Colonic mucosa (tissue), 4 donors: ENCODE measurements at regions not wholly inside any gene's neighbourhood (a gene's known extent, or its start where the extent isn't known, plus 50 kb on each side); places are given as distances from the start of the nearest gene placed in this dataset.

Source experiments
- DNase-seq: peaks from one replicate; pipeline ENCODE4 v3.0.0-alpha.2; 2020
- H3K27ac ChIP-seq: fragments of 200-600 bp; one replicate; pipeline ENCODE4 v1.8.0; 2021
- H3K27me3 ChIP-seq: fragments of 200-600 bp; one replicate; pipeline ENCODE4 v1.8.0; 2021
- H3K36me3 ChIP-seq: fragments of 200-600 bp; one replicate; pipeline ENCODE4 v1.8.0; 2021
- H3K4me1 ChIP-seq: fragments of 200-600 bp; one replicate; pipeline ENCODE4 v1.8.0; 2021; ENCODE audit warnings: mild to moderate bottlenecking
- H3K4me3 ChIP-seq: fragments of 200-600 bp; one replicate; pipeline ENCODE4 v1.8.0; 2021
- H3K9ac ChIP-seq, 2 donors: one replicate each; pipeline ENCODE4 v1.7.0; 2013; ENCODE audit warnings: control low read depth in 2 of 2, low read depth in 2 of 2, low read length in 2 of 2
- H3K9me3 ChIP-seq: fragments of 200-600 bp; one replicate; pipeline ENCODE4 v1.8.0; 2021
- intact Hi-C: fragments of 100-400 bp; cut with DNase I; formaldehyde crosslinking; loops from one replicate; pipeline ENCODE4 v1.14.1; 2022
- TF ChIP-seq, protein P1 (sequence below): fragments of 200-600 bp; IDR thresholded peaks from one replicate; pipeline ENCODE4 v1.8.0; 2022; ENCODE audit warnings: antibody characterized with exemption, mild to moderate bottlenecking
- donor health status: healthy.
- donor health status: DM: no; HTN: no; CAD: no.
- donor health status: DM: no; HTN: no; CAD: no.

DNA sequence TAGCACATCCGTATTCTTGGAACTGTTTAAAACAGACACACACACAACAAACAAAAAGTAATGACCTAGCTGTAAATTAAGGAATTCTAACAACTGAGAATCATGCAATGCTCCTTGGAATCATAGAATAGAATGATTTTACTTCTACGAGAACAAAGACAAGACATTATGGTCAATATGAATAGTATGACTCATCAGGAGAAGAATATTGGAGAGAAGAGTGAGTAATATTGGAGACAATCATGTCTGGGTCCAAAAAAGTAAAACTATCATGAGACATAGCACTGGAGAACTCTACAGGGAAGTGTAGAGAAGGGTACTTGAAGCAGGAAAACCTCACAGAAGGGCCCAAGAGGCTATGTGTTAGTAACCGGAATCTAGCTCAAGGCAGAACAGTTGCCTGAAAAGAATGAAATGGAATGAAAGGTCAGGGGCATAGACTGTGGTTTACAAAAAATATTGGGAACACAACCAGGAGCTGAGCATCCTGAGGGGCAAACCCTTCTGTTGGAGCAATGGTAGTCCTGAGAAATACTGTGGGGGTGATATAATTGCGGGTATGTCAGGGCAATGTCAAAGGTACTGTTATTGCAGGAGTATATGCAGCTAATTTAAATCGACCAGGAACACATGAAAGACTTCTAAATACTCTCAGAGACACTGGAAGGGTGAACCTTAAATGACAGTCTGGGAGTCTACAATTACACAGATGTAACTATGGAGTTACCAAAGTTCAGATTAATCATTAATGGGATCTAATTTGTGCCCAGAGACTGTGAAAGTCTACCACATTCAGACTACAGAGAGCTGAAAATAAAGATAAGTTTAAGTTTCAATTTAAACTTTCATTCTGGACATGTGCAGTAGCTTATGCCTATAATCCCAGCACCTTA lies 201.2 kb downstream of the BCHE start:
- no peak for DNase-seq
- intact Hi-C loops: no loop called here
- no peak overlapping the region for H3K27ac ChIP-seq

DNA sequence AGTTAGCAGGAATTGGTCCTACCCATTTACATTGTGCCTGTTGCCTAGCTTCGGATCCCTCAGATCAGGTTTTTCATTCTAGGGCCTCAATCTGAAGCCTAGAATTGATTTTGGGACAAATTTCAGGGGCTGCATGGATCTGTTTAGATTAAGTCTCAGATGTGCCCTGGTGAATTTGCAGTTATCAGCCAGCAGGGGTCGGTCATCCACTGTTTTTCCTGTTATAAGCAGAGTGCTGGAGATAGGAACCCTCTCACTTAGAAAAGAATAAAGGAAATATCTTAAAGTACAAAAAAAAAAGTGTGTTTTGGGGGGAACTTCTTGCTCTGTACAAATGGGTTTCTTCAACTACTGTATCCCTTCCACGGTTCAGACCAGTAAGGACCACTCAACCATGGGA lies 212.5 kb downstream of the BCHE start:
- H3K9me3 ChIP-seq: no peaks in the 10 kb centered on the region
- TF ChIP-seq, protein P1, sequence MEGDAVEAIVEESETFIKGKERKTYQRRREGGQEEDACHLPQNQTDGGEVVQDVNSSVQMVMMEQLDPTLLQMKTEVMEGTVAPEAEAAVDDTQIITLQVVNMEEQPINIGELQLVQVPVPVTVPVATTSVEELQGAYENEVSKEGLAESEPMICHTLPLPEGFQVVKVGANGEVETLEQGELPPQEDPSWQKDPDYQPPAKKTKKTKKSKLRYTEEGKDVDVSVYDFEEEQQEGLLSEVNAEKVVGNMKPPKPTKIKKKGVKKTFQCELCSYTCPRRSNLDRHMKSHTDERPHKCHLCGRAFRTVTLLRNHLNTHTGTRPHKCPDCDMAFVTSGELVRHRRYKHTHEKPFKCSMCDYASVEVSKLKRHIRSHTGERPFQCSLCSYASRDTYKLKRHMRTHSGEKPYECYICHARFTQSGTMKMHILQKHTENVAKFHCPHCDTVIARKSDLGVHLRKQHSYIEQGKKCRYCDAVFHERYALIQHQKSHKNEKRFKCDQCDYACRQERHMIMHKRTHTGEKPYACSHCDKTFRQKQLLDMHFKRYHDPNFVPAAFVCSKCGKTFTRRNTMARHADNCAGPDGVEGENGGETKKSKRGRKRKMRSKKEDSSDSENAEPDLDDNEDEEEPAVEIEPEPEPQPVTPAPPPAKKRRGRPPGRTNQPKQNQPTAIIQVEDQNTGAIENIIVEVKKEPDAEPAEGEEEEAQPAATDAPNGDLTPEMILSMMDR: peak; percentile 12
- H3K9ac ChIP-seq: no peak overlapping the region
- H3K36me3 ChIP-seq: no peaks in the 10 kb centered on the region
- DNase-seq: no peak
- no peaks in the 10 kb centered on the region for H3K27me3 ChIP-seq
- H3K27ac ChIP-seq: no peak overlapping the region
- intact Hi-C loops: no loop called here
- no peaks in the 10 kb centered on the region for H3K4me1 ChIP-seq
- no peak overlapping the region for H3K4me3 ChIP-seq

More for the DNA sequence above, 201.2 kb downstream of the BCHE start:
- H3K4me1 ChIP-seq: no peaks in the 10 kb centered on the region
- no peaks in the 10 kb centered on the region for H3K9me3 ChIP-seq
- TF ChIP-seq, protein P1: no peak
- no peak overlapping the region for H3K4me3 ChIP-seq
- H3K9ac ChIP-seq: no peak overlapping the region
- no peaks in the 10 kb centered on the region for H3K27me3 ChIP-seq
- no peaks in the 10 kb centered on the region for H3K36me3 ChIP-seq

DNA sequence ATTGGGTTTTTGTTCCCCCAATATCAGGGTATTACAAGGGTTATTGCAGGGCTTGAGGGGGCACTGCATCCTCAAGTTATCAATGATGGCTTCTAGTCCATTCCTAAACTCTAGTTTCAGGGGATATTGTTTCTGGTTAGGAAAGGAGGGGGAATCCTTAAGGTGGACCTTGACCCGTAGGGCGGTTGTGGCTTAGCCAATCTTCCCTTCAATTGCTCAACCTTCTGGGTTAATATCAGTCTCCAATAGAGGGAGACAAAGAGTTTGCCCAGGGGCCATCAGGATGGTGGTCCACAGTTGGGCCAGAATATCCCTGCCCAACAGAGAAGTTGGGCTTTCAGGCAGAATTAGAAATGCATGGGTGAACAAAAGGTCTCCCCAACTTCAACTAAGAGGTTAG lies 214.9 kb downstream of the BCHE start:
- H3K27me3 ChIP-seq: no peaks in the 10 kb centered on the region
- no peaks in the 10 kb centered on the region for H3K9me3 ChIP-seq
- H3K27ac ChIP-seq: no peak overlapping the region
- intact Hi-C loops: no loop called here
- no peaks in the 10 kb centered on the region for H3K36me3 ChIP-seq
- H3K9ac ChIP-seq: no peak overlapping the region
- H3K4me1 ChIP-seq: no peaks in the 10 kb centered on the region
- no peak for DNase-seq
- no peak overlapping the region for H3K4me3 ChIP-seq
- TF ChIP-seq, protein P1: no peak

DNA sequence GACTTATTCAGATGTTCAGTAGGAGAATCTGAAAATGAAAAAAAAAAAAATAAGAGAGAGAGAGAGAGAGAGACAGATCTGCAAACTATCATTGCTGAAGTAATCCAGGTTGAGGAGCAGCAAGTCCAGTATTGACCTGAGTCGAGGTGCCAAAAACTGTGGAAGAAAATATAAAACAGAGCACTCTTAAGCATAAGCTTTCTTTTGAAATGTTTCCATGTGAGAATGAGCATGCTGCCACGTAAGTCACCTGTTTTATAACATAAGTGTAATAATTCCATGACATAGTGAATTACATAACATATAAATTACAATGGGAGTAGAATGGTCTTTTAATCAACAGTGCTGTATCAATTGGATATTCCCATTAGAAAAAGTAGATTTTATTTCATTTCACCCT lies 218.2 kb downstream of the BCHE start:
- H3K27me3 ChIP-seq: no peaks in the 10 kb centered on the region
- no peak overlapping the region for H3K9ac ChIP-seq
- H3K9me3 ChIP-seq: no peaks in the 10 kb centered on the region
- DNase-seq: no peak
- intact Hi-C loops: no loop called here
- H3K27ac ChIP-seq: no peak overlapping the region
- no peak overlapping the region for H3K4me3 ChIP-seq
- H3K36me3 ChIP-seq: no peaks in the 10 kb centered on the region
- H3K4me1 ChIP-seq: no peaks in the 10 kb centered on the region
- TF ChIP-seq, protein P1: no peak

- Histone ChIP-seq H3K36me3 (no peaks in the 10 kb centered on the region), H3K4me1 (no peaks in the 10 kb centered on the region), H3K9ac (no peak overlapping the region), H3K27me3 (no peaks in the 10 kb centered on the region), H3K9me3 (no peaks in the 10 kb centered on the region), H3K4me3 (no peak overlapping the region), H3K27ac (no peak overlapping the region)
- intact Hi-C loops: no loop called here
- DNase-seq: no peak
- TF ChIP-seq, protein P1: no peak
These were observed 220.1 kb downstream of the BCHE start for GRCh38 chr3:165617134-165617533.
